ENCODE measurements at regions not wholly inside any gene's neighbourhood (a gene's known extent, or its start where the extent isn't known, plus 50 kb on each side); places are given as distances from the start of the nearest gene placed in this dataset.

DNA sequence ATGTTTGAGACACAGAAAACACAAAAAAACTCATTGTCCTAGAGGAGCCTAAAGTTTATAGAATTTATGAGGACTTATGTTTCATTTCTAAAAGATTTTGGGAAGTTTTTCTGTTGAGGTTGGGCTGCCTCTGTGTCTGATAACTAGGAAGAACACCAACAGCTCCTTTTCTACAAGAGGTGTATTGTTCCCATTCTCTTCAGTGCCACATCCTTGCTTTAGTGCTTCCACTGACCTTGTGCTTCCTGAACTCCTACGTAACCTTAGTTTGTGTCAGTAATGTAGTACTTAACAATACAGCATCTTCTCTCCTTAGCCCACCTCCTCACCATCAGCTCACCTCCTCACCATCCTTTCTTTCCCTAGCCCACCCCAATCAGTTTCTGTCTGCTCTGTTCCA, 117.3 kb upstream of the TNC start:
- TF ChIP-seq, protein P1, sequence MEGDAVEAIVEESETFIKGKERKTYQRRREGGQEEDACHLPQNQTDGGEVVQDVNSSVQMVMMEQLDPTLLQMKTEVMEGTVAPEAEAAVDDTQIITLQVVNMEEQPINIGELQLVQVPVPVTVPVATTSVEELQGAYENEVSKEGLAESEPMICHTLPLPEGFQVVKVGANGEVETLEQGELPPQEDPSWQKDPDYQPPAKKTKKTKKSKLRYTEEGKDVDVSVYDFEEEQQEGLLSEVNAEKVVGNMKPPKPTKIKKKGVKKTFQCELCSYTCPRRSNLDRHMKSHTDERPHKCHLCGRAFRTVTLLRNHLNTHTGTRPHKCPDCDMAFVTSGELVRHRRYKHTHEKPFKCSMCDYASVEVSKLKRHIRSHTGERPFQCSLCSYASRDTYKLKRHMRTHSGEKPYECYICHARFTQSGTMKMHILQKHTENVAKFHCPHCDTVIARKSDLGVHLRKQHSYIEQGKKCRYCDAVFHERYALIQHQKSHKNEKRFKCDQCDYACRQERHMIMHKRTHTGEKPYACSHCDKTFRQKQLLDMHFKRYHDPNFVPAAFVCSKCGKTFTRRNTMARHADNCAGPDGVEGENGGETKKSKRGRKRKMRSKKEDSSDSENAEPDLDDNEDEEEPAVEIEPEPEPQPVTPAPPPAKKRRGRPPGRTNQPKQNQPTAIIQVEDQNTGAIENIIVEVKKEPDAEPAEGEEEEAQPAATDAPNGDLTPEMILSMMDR (IDR thresholded peaks at IDR 0.05), result no peak
- Histone ChIP-seq H3K4me3 (ENCODE audit: low read length) (no peak overlapping the region), H3K4me1 (ENCODE audit: control insufficient read depth, insufficient read depth, low read length) (no peaks in the 10 kb centered on the region), H3K27ac (ENCODE audit: low read length) (no peak overlapping the region), H3K9me3 (ENCODE audit: control insufficient read depth, insufficient read depth, low read length) (no peaks in the 10 kb centered on the region), H3K27me3 (ENCODE audit: control insufficient read depth, insufficient read depth, low read length) (no peaks in the 10 kb centered on the region), H3K36me3 (ENCODE audit: control insufficient read depth, insufficient read depth, low read length) (no peaks in the 10 kb centered on the region)
- ATAC-seq (no peak), DNase-seq (no peak)
- Mint-ChIP-seq H3K4me3 (no peak overlapping the region), H3K36me3 (no peaks in the 10 kb centered on the region), H3K27ac (no peak overlapping the region), H3K9me3 (peaks cover 3 to 8% of the 10 kb centered on the region in 2 donors), H3K27me3 (ENCODE audit: low read depth in 2 of 2) (peaks cover 9 to 16% of the 10 kb centered on the region in 2 donors), H3K4me1 (no peaks in the 10 kb centered on the region)
- WGBS (ENCODE audit: insufficient coverage), result no CpG with 5 or more reads among the region's 1 CpG
- intact Hi-C loops (cut with micrococcal nuclease), result no loop called here

DNA sequence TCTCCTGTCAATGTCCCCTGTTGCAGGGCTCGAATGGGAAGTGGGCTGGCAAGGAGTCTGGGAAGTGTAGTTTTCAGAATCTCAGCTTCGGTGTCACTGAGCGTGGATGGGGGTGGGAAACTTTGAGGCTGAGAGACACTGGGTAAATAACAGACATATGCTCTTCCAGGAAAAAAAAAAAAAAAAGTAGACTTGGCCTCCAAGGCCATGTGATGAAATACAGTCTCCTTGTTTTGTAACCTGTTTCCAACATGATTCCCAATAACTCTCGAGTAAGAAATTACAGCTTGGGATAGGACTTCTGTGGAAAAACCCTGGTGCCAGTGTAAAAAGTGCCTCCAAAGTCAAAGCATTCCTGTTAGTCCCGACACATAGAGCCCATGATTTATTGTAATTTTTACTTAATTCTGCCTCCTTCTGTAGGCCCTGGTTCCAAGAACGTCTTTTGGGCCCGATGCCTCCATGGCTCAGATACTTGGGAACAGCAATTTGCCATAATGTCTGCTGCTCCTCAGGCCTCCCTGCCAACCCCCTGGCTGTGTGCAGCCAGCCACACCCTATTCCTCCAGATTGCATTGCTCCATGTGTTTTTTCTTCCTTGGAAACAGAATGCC, 119.5 kb upstream of the TNC start:
- Mint-ChIP-seq H3K4me1 (no peaks in the 10 kb centered on the region), H3K27ac (no peak overlapping the region), H3K27me3 (ENCODE audit: low read depth in 2 of 2) (peaks cover 5 to 9% of the 10 kb centered on the region in 2 donors), H3K4me3 (no peak overlapping the region), H3K36me3 (no peaks in the 10 kb centered on the region), H3K9me3 (peaks cover 0 to 6% of the 10 kb centered on the region in 2 donors)
- WGBS (ENCODE audit: insufficient coverage), result 85% methylated on average over 7 of the region's 7 CpGs
- no peak overlapping the region for H3K4me3 ChIP-seq (ENCODE audit: low read length)
- no peak overlapping the region for H3K27ac ChIP-seq (ENCODE audit: low read length)
- no peak for ATAC-seq
- DNase-seq, result no peak
- intact Hi-C loops (cut with micrococcal nuclease), result no loop called here
- TF ChIP-seq, protein P1 (IDR thresholded peaks at IDR 0.05), result no peak
- no peaks in the 10 kb centered on the region for H3K4me1 ChIP-seq (ENCODE audit: control insufficient read depth, insufficient read depth, low read length)
- H3K36me3 ChIP-seq (ENCODE audit: control insufficient read depth, insufficient read depth, low read length), result no peaks in the 10 kb centered on the region
- H3K27me3 ChIP-seq (ENCODE audit: control insufficient read depth, insufficient read depth, low read length), result no peaks in the 10 kb centered on the region
- no peaks in the 10 kb centered on the region for H3K9me3 ChIP-seq (ENCODE audit: control insufficient read depth, insufficient read depth, low read length)

DNA sequence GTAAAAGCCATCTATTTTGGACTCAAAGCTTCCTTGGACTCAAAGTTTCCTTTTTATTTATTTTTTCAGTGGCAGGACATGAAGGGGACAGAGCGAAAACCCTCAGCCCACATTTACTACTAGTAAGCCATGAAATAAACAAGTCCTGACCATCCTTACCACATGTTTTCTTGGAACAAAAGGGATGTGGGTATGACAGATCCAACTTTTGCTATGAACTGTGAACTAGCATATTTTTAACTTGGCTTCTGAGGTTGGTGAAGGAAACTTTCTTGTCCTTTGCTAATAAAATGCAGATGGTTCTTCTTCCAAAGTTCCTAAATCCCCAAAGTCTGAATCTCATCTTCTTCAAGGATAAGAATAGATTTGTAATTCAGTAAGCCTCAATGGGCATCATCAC, 122.7 kb upstream of the TNC start:
- Histone ChIP-seq H3K27me3 (ENCODE audit: control insufficient read depth, insufficient read depth, low read length) (no peaks in the 10 kb centered on the region), H3K36me3 (ENCODE audit: control insufficient read depth, insufficient read depth, low read length) (no peaks in the 10 kb centered on the region), H3K4me1 (ENCODE audit: control insufficient read depth, insufficient read depth, low read length) (no peaks in the 10 kb centered on the region), H3K27ac (ENCODE audit: low read length) (no peak overlapping the region), H3K9me3 (ENCODE audit: control insufficient read depth, insufficient read depth, low read length) (no peaks in the 10 kb centered on the region), H3K4me3 (ENCODE audit: low read length) (no peak overlapping the region)
- DNase-seq (no peak), ATAC-seq (no peak)
- H3K36me3 Mint-ChIP-seq, result no peaks in the 10 kb centered on the region
- no CpG with 5 or more reads among the region's 1 CpG for WGBS (ENCODE audit: insufficient coverage)
- H3K27me3 Mint-ChIP-seq (ENCODE audit: low read depth in 2 of 2), result peaks cover 5 to 9% of the 10 kb centered on the region in 2 donors
- intact Hi-C loops (cut with micrococcal nuclease), result no loop called here
- H3K9me3 Mint-ChIP-seq, result peaks cover 0 to 6% of the 10 kb centered on the region in 2 donors
- H3K4me1 Mint-ChIP-seq, result no peaks in the 10 kb centered on the region
- TF ChIP-seq, protein P1 (IDR thresholded peaks at IDR 0.05), result no peak
- H3K4me3 Mint-ChIP-seq, result no peak overlapping the region
- no peak overlapping the region for H3K27ac Mint-ChIP-seq

DNA sequence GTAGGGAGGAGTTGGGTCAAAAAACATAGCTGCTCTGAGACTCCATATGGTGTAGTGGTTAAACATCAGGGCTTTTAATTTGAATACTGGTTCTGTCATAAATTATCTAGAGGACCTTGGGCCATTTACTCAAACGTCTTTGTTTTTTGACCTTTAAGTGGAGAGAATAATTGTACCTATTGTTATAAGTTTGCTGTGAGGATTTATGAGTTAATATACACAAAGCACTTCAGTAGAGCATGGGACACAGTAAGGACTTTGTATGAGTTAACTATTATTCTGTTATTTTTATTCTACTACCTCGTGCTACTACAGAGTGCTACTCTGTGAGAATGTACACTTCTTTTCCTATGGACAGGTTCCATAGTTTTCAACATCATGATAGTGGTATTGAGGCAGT, 123.7 kb upstream of the TNC start:
- H3K4me1 ChIP-seq (ENCODE audit: control insufficient read depth, insufficient read depth, low read length), result no peaks in the 10 kb centered on the region
- Mint-ChIP-seq H3K4me1 (no peaks in the 10 kb centered on the region), H3K27me3 (ENCODE audit: low read depth in 2 of 2) (peaks cover 0 to 9% of the 10 kb centered on the region in 2 donors), H3K9me3 (peaks cover 0 to 5% of the 10 kb centered on the region in 2 donors), H3K36me3 (no peaks in the 10 kb centered on the region), H3K27ac (no peak overlapping the region), H3K4me3 (no peak overlapping the region)
- intact Hi-C loops (cut with micrococcal nuclease), result no loop called here
- H3K4me3 ChIP-seq (ENCODE audit: low read length), result no peak overlapping the region
- H3K27me3 ChIP-seq (ENCODE audit: control insufficient read depth, insufficient read depth, low read length), result no peaks in the 10 kb centered on the region
- TF ChIP-seq, protein P1 (IDR thresholded peaks at IDR 0.05), result no peak
- ATAC-seq (no peak), DNase-seq (no peak)
- 75% methylated on average over 1 of the region's 2 CpGs for WGBS (ENCODE audit: insufficient coverage)
- no peaks in the 10 kb centered on the region for H3K36me3 ChIP-seq (ENCODE audit: control insufficient read depth, insufficient read depth, low read length)
- H3K9me3 ChIP-seq (ENCODE audit: control insufficient read depth, insufficient read depth, low read length), result no peaks in the 10 kb centered on the region
- no peak overlapping the region for H3K27ac ChIP-seq (ENCODE audit: low read length)

All from natural killer cell (primary cell).